CD8-positive, alpha-beta memory T cell (primary cell): ENCODE measurements at regions not wholly inside any gene's neighbourhood (a gene's known extent, or its start where the extent isn't known, plus 50 kb on each side); places are given as distances from the start of the nearest gene placed in this dataset.

ENCODE experiments used
- CTCF ChIA-PET: fragments of 350-600 bp; sonication (Branson Sonifier 250); formaldehyde crosslinking; loops from one replicate; lab custom pipeline; 2021; ENCODE audit warnings: antibody characterized with exemption; lab: Charles Lee
- POLR2A ChIA-PET: fragments of 350-600 bp; sonication (Branson Sonifier 250); formaldehyde crosslinking; loops from one replicate; lab custom pipeline; 2021; ENCODE audit warnings: antibody characterized with exemption; lab: Charles Lee
- DNase-seq, 5 donors: peaks; one replicate each; pipeline versions ENCODE4 v3.0.0 to v3.0.0-alpha.2; 2020 to 2022; ENCODE audit warnings: mixed read lengths in 1 of 5
- H3K27ac ChIP-seq: one replicate; pipeline ENCODE4 v1.7.0; 2013; ENCODE audit warnings: low read depth, mild to moderate bottlenecking, low read length, moderate library complexity
- H3K27me3 ChIP-seq: 2 replicates; pipeline ENCODE4 v1.7.0; 2013; ENCODE audit warnings: low read length, mild to moderate bottlenecking; ENCODE audit not compliant: insufficient read depth, poor library complexity, severe bottlenecking
- H3K36me3 ChIP-seq: 2 replicates; pipeline ENCODE4 v1.7.0; 2013; ENCODE audit warnings: mild to moderate bottlenecking, low read length, moderate library complexity; ENCODE audit not compliant: insufficient read depth
- H3K4me1 ChIP-seq: 2 replicates; pipeline ENCODE4 v1.7.0; 2013; ENCODE audit warnings: mild to moderate bottlenecking, low read length, moderate library complexity; ENCODE audit not compliant: insufficient read depth
- H3K4me3 ChIP-seq: 2 replicates; pipeline ENCODE4 v1.7.0; 2013; ENCODE audit warnings: mild to moderate bottlenecking, low read length
- H3K9me3 ChIP-seq: 2 replicates; pipeline ENCODE4 v1.7.0; 2013; ENCODE audit warnings: mild to moderate bottlenecking, low read length
- H3K27ac Mint-ChIP-seq, 8 donors: one replicate each; pipeline ENCODE4 v1.8.0; 2020 to 2021; ENCODE audit warnings: mixed read lengths in 8 of 8, mild to moderate bottlenecking in 6 of 8, inconsistent platforms in 3 of 8, moderate library complexity in 3 of 8
- H3K27me3 Mint-ChIP-seq, 2 donors: one replicate each; pipeline ENCODE4 v1.8.0; 2020 to 2021; ENCODE audit warnings: mixed read lengths in 2 of 2, mild to moderate bottlenecking in 1 of 2, moderate library complexity in 1 of 2
- H3K36me3 Mint-ChIP-seq, 3 donors: one replicate each; pipeline ENCODE4 v1.8.0; 2020 to 2021; ENCODE audit warnings: mixed read lengths in 3 of 3, inconsistent platforms in 1 of 3, mild to moderate bottlenecking in 1 of 3
- H3K4me1 Mint-ChIP-seq, 3 donors: one replicate each; pipeline ENCODE4 v1.8.0; 2020 to 2021; ENCODE audit warnings: mixed read lengths in 3 of 3, inconsistent platforms in 1 of 3, mild to moderate bottlenecking in 1 of 3
- H3K4me3 Mint-ChIP-seq, 7 donors: one replicate each; pipeline ENCODE4 v1.8.0; 2020 to 2021; ENCODE audit warnings: mixed read lengths in 7 of 7, mild to moderate bottlenecking in 6 of 7, moderate library complexity in 4 of 7, inconsistent platforms in 2 of 7
- H3K9me3 Mint-ChIP-seq, 5 donors: one replicate each; pipeline ENCODE4 v1.8.0; 2020 to 2022; ENCODE audit warnings: mixed read lengths in 5 of 5, mild to moderate bottlenecking in 3 of 5, moderate library complexity in 2 of 5, inconsistent platforms in 1 of 5

DNA sequence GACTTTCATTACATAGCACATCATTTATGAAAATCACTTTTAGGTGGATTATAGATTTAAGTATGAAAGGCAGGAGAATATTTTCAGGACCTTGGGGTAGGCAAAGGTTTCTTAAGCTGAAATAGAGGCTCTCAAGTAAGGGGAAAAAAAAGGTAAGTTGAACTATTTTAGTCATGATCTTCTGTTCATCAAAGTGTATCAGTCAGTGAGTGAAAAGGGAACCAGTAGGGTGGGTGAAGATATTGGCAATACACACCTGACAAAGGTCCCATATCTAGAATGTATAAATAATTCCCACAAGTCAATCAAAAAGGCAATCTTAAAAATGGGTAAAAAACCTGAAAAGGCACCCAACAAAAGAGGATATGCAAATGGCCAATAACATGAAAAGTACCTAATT, 218.6 kb downstream of the KLF13 start:
- POLR2A ChIA-PET: interaction anchor here (0.6 kb wide), 1 partner anchor 828 kb away, joined by 3 read pairs; no protein-coding TSS in a partner anchor
- H3K27me3 ChIP-seq: no peaks in the 10 kb centered on the region
- Mint-ChIP-seq H3K9me3 (no peaks in the 10 kb centered on the region), H3K36me3 (no peaks in the 10 kb centered on the region), H3K4me1 (no peaks in the 10 kb centered on the region), H3K27me3 (peaks cover 8 to 62% of the 10 kb centered on the region in 2 donors), H3K4me3 (no peak overlapping the region), H3K27ac (no peak overlapping the region)
- H3K9me3 ChIP-seq: no peaks in the 10 kb centered on the region
- H3K4me3 ChIP-seq: no peak overlapping the region
- CTCF ChIA-PET: no interaction called here
- H3K27ac ChIP-seq: no peak overlapping the region
- no peaks in the 10 kb centered on the region for H3K36me3 ChIP-seq
- DNase-seq: no peak
- H3K4me1 ChIP-seq: no peaks in the 10 kb centered on the region

DNA sequence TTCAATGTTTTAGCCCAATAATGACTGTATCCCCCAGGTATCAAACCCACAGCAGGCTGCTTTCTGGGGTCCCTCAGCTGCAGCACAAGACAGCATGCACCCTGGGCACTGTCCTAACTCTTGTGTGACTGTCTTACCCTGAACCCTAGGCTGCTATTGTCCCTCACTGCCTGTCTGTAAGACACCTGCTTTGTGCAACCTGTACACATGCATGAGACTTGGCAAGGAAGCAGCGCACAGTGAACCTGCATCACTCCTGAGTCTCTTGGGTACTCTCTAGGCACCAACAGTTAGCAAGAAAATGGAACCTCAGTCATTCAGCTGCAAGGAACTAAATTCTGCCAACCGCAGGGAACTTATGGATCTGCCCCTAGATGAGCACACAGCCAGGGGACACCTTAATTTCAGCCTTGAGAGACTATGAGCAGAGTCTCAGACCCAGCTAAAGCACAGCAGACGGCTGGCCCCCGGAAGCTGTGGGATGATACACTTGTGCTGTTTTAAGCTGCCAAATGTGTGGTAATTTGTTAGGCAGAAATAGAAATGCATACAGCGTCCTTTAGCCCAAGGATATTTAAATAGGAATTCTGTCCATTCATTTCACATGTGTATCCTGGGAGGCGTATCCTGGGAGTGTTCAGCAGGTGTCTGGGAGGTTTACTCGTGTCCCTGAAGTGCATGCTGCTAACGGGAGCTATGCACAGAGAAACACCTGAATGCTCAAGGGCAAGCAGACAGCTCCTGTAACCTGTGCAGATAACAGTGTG, 223.8 kb downstream of the KLF13 start:
- POLR2A ChIA-PET: no interaction called here
- no peaks in the 10 kb centered on the region for H3K4me1 ChIP-seq

DNA sequence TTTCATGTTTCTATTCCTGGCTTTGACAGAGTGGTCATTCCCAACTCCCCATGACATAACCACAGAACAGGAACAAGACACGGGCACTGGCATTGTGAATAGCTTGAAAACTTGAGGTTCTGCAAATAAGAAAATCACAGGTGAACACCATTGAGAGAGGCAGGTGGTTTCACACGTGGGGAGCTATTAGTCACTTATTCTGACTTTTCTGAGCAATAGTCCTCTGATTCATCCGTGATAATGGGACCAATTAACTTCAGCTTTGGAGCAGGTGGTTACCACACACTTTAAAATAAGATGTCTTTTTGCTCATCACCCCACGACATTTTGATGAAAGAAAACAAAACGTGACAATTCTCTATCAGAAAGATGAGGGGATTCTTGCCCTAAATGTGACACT, 224.7 kb downstream of the KLF13 start:
- Histone ChIP-seq H3K36me3 (no peaks in the 10 kb centered on the region), H3K27me3 (no peaks in the 10 kb centered on the region), H3K4me3 (no peak overlapping the region), H3K27ac (no peak overlapping the region), H3K9me3 (no peaks in the 10 kb centered on the region), H3K4me1 (no peaks in the 10 kb centered on the region)
- POLR2A ChIA-PET: no interaction called here
- CTCF ChIA-PET: no interaction called here
- Mint-ChIP-seq H3K9me3 (no peaks in the 10 kb centered on the region), H3K27me3 (peaks cover 14 to 24% of the 10 kb centered on the region in 2 donors), H3K36me3 (no peaks in the 10 kb centered on the region), H3K4me3 (no peak overlapping the region), H3K4me1 (no peaks in the 10 kb centered on the region), H3K27ac (no peak overlapping the region)
- no peak for DNase-seq

More for the DNA sequence above, 223.8 kb downstream of the KLF13 start:
- no peak overlapping the region for H3K4me3 Mint-ChIP-seq
- Histone ChIP-seq H3K9me3 (no peaks in the 10 kb centered on the region), H3K36me3 (no peaks in the 10 kb centered on the region), H3K4me3 (no peak overlapping the region), H3K27me3 (no peaks in the 10 kb centered on the region), H3K27ac (no peak overlapping the region)
- H3K27me3 Mint-ChIP-seq: peaks cover 12 to 23% of the 10 kb centered on the region in 2 donors
- H3K4me1 Mint-ChIP-seq: no peaks in the 10 kb centered on the region
- no peak overlapping the region for H3K27ac Mint-ChIP-seq
- no peaks in the 10 kb centered on the region for H3K36me3 Mint-ChIP-seq
- no peaks in the 10 kb centered on the region for H3K9me3 Mint-ChIP-seq
- CTCF ChIA-PET: no interaction called here
- no peak for DNase-seq

DNA sequence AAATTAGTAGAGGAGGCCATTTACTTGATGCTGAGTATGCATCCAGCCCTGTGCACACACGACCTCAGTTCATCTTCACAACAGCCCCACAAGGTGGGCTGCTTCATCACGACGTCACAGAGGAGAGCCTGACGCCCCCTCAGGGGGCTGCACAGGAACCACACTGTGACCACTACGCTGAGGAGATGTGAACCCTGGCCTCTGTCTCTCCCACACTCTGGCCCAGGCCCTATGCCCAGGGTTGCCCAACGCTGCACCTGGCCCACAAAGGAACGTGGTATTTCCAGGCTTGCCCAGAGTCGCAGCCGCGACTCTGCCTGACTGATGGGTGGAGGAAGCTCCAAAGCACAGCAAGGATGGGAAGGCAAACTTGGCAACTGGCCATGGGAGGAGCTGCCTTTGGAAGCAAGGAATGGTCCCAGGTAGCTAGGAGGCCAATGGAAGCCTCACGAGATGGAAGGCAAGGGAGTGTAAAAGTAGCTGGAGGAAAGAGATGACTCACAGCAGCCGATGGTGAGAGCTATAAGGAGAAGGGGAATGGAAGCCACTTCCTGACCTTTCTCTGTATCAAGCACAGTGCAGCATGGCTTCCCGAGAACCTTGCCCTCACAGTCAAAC, 226.0 kb downstream of the KLF13 start:
- Histone ChIP-seq H3K27ac (no peak overlapping the region), H3K4me3 (no peak overlapping the region), H3K36me3 (no peaks in the 10 kb centered on the region), H3K4me1 (no peaks in the 10 kb centered on the region), H3K9me3 (no peaks in the 10 kb centered on the region), H3K27me3 (no peaks in the 10 kb centered on the region)
- H3K36me3 Mint-ChIP-seq: no peaks in the 10 kb centered on the region
- no peaks in the 10 kb centered on the region for H3K9me3 Mint-ChIP-seq
- no peaks in the 10 kb centered on the region for H3K4me1 Mint-ChIP-seq
- ChIA-PET POLR2A (no interaction called here), CTCF (interaction anchor here (1.3 kb wide), 1 partner anchor 13 kb away, joined by 3 read pairs; no protein-coding TSS in a partner anchor)
- H3K27me3 Mint-ChIP-seq: peaks cover 12 to 21% of the 10 kb centered on the region in 2 donors
- H3K27ac Mint-ChIP-seq: no peak overlapping the region
- no peak overlapping the region for H3K4me3 Mint-ChIP-seq
- DNase-seq: no peak

DNA sequence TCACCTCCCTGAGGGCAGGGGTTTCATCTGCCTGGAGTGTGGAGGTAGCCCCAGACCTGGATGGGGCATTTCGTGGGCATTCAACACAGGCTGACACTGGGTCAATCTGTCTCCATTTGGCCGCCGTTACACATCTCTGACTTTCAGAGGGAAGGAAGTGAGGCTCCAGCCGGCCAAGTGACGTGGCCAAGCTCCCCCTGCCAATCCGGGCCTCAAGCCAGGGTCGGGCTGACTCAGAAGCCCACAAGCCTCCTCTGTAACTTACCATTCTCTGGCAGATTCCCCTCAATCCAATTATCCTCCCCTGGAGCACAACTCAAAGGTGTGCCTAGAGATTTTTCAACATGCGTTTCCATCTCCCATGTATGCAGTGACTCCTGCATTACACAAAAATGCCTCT, 227.6 kb downstream of the KLF13 start:
- ChIA-PET POLR2A (no interaction called here), CTCF (no interaction called here)
- H3K4me1 Mint-ChIP-seq: no peaks in the 10 kb centered on the region
- H3K36me3 ChIP-seq: no peaks in the 10 kb centered on the region
- no peak for DNase-seq
- no peaks in the 10 kb centered on the region for H3K9me3 ChIP-seq
- H3K27me3 ChIP-seq: no peaks in the 10 kb centered on the region
- no peaks in the 10 kb centered on the region for H3K36me3 Mint-ChIP-seq
- H3K4me3 Mint-ChIP-seq: no peak overlapping the region
- no peaks in the 10 kb centered on the region for H3K4me1 ChIP-seq
- no peak overlapping the region for H3K27ac Mint-ChIP-seq
- no peak overlapping the region for H3K27ac ChIP-seq
- H3K27me3 Mint-ChIP-seq: peaks cover 10 to 12% of the 10 kb centered on the region in 2 donors
- H3K4me3 ChIP-seq: no peak overlapping the region
- H3K9me3 Mint-ChIP-seq: no peaks in the 10 kb centered on the region

DNA sequence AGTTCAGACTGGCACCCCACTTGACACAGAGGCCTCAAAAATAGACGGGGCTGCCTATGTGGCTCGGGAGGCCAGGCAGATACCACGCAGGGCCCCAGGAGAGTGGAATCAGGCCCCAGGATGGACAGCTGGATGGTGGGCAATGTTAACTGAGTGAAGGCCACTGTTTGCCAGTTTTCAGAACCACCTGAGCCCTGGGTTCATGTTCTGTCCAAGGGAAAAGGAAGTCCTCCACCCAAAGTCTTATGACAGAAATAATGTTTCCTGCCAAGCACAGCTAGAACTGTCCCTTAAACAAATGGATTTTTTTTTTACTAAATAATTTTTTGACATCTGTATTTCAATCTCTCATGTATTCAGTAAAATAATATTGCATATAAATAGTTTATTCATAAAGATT, 228.4 kb downstream of the KLF13 start:
- Mint-ChIP-seq H3K36me3 (no peaks in the 10 kb centered on the region), H3K27ac (no peak overlapping the region), H3K9me3 (no peaks in the 10 kb centered on the region), H3K4me1 (no peaks in the 10 kb centered on the region), H3K4me3 (no peak overlapping the region), H3K27me3 (peaks cover 10 to 12% of the 10 kb centered on the region in 2 donors)
- no peak overlapping the region for H3K4me3 ChIP-seq
- no peaks in the 10 kb centered on the region for H3K9me3 ChIP-seq
- H3K36me3 ChIP-seq: no peaks in the 10 kb centered on the region
- POLR2A ChIA-PET: no interaction called here
- no peak overlapping the region for H3K27ac ChIP-seq
- DNase-seq: no peak
- CTCF ChIA-PET: no interaction called here
- no peaks in the 10 kb centered on the region for H3K27me3 ChIP-seq
- H3K4me1 ChIP-seq: no peaks in the 10 kb centered on the region

DNA sequence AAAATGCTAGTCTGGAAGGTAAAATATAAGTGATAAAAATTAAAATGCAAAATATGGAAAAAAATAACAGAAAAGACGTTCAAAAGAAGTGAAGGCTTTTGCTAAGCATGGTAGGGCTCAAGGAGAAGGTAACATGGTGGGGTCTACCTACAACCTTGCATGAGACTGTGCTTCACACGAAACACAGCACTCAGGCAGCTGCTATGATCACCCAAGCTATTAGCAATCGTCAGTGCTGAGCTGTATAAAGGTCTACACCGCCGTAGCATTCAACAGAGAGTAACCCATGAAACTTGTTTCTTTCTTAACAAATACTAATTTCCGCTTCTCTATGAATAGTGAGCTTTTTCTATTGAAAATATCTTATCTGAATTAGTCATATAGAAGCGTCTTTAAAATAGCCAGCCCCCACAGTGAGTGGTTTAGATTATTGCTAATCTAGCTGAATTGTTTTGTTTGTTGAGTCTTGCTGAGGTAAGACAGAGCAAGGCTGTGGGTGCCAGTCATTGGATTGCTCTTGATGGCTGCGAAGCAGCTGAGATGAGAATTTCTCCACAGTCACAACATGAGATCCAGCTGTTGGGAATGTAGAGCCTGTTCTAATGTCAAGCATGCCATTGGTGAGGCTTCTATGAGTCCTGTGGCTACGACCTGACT, 230.0 kb downstream of the KLF13 start:
- H3K27me3 ChIP-seq: no peaks in the 10 kb centered on the region
- no peaks in the 10 kb centered on the region for H3K4me1 Mint-ChIP-seq
- no peaks in the 10 kb centered on the region for H3K9me3 ChIP-seq
- no peaks in the 10 kb centered on the region for H3K36me3 ChIP-seq
- H3K4me3 Mint-ChIP-seq: no peak overlapping the region
- no peaks in the 10 kb centered on the region for H3K36me3 Mint-ChIP-seq
- POLR2A ChIA-PET: no interaction called here
- no peak for DNase-seq
- no peak overlapping the region for H3K27ac ChIP-seq
- H3K27me3 Mint-ChIP-seq: peaks cover 10 to 16% of the 10 kb centered on the region in 2 donors
- no peak overlapping the region for H3K27ac Mint-ChIP-seq
- no peak overlapping the region for H3K4me3 ChIP-seq
- no peaks in the 10 kb centered on the region for H3K9me3 Mint-ChIP-seq
- no peaks in the 10 kb centered on the region for H3K4me1 ChIP-seq
- CTCF ChIA-PET: no interaction called here

DNA sequence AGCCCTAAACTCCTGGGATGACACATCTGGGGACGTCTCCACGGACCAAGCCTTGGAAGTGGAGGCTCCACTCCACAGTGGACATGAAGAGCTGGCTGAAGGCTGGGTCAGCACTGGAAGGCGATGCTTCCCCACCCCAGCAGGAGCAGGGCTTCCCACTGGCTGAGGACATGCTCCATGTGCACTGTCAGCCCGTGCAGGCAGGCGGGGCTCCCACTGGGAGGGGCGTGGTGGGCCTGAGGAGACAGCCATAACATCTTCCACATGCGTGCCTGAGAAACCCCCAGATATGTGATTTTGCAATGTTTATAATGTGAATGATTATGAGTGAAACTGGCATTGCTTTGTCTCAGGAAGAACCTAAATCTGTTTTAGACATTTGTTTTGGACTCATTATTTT, 231.3 kb downstream of the KLF13 start:
- Mint-ChIP-seq H3K27me3 (peaks cover 11 to 20% of the 10 kb centered on the region in 2 donors), H3K4me1 (no peaks in the 10 kb centered on the region), H3K4me3 (no peak overlapping the region), H3K9me3 (no peaks in the 10 kb centered on the region), H3K36me3 (no peaks in the 10 kb centered on the region), H3K27ac (no peak overlapping the region)
- ChIA-PET CTCF (no interaction called here), POLR2A (no interaction called here)
- DNase-seq: no peak
- Histone ChIP-seq H3K27ac (no peak overlapping the region), H3K27me3 (no peaks in the 10 kb centered on the region), H3K36me3 (no peaks in the 10 kb centered on the region), H3K4me3 (no peak overlapping the region), H3K9me3 (no peaks in the 10 kb centered on the region), H3K4me1 (no peaks in the 10 kb centered on the region)
